NB4 (cell line): ENCODE measurements at regions not wholly inside any gene's neighbourhood (a gene's known extent, or its start where the extent isn't known, plus 50 kb on each side); places are given as distances from the start of the nearest gene placed in this dataset.

Source experiments
- MYC ChIP-seq: IDR thresholded peaks from 2 replicates; pipeline ENCODE4 v1.6.1; 2011; ENCODE audit warnings: low read depth, low read length
- POLR2A ChIP-seq: IDR thresholded peaks from 2 replicates; pipeline ENCODE4 v1.6.1; 2011; ENCODE audit warnings: mild to moderate bottlenecking; ENCODE audit not compliant: insufficient read length; ENCODE audit errors: extremely low read depth
- TF ChIP-seq, protein P1 (sequence below): IDR thresholded peaks from one replicate; pipeline ENCODE4 v1.5.1; 2012; ENCODE audit warnings: low read depth, low read length
- TF ChIP-seq, protein P2 (sequence below): IDR thresholded peaks from 2 replicates; pipeline ENCODE4 v1.6.1; 2011; ENCODE audit warnings: low read depth, low read length

DNA sequence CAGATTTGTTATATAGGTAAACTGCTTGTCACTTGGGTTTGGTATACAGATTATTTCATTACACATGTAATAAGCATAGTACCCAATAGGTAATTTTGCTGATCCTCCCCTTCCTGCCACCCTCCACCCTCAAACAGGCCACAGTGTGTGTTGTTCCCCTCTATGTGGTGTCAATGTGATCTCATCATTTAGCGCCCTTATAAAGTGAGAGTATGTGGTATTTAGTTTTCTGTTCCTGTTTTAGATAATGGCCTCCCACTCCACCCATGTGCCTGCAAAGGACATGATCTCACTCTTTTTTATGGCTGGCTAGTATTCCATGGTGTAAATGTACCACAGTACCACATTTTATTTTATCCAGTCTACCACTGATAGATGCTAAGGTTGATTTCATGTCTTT lies 522.1 kb upstream of the LRRC7 start:
- TF ChIP-seq, protein P1, sequence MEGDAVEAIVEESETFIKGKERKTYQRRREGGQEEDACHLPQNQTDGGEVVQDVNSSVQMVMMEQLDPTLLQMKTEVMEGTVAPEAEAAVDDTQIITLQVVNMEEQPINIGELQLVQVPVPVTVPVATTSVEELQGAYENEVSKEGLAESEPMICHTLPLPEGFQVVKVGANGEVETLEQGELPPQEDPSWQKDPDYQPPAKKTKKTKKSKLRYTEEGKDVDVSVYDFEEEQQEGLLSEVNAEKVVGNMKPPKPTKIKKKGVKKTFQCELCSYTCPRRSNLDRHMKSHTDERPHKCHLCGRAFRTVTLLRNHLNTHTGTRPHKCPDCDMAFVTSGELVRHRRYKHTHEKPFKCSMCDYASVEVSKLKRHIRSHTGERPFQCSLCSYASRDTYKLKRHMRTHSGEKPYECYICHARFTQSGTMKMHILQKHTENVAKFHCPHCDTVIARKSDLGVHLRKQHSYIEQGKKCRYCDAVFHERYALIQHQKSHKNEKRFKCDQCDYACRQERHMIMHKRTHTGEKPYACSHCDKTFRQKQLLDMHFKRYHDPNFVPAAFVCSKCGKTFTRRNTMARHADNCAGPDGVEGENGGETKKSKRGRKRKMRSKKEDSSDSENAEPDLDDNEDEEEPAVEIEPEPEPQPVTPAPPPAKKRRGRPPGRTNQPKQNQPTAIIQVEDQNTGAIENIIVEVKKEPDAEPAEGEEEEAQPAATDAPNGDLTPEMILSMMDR = no peak
- TF ChIP-seq POLR2A (no peak), MYC (no peak)
- TF ChIP-seq, protein P2, sequence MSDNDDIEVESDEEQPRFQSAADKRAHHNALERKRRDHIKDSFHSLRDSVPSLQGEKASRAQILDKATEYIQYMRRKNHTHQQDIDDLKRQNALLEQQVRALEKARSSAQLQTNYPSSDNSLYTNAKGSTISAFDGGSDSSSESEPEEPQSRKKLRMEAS = no peak
